D721Med (cell line): ENCODE measurements at regions not wholly inside any gene's neighbourhood (a gene's known extent, or its start where the extent isn't known, plus 50 kb on each side); places are given as distances from the start of the nearest gene placed in this dataset.

Source experiments
- DNase-seq: peaks from one replicate; pipeline ENCODE4 v3.0.0; 2011; ENCODE audit warnings: low spot score; ENCODE audit not compliant: insufficient read length
- FAIRE-seq: peaks from 2 replicates; lab custom pipeline; 2011; peaks lifted over from hg19 to GRCh38; lab: Jason Lieb, UNC
- TF ChIP-seq, protein P1 (sequence below): IDR thresholded peaks from 2 replicates; pipeline ENCODE4 v1.5.1; 2012; ENCODE audit warnings: mild to moderate bottlenecking, control low read depth; ENCODE audit not compliant: insufficient read depth; ENCODE audit errors: missing control alignments

DNA sequence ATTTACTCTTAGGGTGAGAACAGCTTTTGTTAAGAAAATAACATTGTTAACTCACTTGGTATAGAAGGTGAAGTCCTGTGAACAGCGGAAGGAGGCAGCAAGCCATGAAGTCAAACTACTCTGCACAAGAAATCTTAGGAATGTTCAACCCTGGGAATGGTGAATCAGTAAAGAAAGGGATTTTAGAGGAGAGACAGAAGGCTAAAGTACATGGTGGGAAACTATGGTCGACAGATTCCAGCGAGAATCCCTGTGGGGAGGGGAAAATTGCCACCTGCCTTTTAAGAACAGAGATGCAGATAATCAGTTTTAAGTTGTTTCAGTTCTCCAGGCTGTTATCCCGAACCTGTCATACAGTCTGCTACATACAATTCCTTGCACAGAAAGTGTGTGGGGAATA is 63.2 kb upstream of the PTPRR start:
- TF ChIP-seq, protein P1, sequence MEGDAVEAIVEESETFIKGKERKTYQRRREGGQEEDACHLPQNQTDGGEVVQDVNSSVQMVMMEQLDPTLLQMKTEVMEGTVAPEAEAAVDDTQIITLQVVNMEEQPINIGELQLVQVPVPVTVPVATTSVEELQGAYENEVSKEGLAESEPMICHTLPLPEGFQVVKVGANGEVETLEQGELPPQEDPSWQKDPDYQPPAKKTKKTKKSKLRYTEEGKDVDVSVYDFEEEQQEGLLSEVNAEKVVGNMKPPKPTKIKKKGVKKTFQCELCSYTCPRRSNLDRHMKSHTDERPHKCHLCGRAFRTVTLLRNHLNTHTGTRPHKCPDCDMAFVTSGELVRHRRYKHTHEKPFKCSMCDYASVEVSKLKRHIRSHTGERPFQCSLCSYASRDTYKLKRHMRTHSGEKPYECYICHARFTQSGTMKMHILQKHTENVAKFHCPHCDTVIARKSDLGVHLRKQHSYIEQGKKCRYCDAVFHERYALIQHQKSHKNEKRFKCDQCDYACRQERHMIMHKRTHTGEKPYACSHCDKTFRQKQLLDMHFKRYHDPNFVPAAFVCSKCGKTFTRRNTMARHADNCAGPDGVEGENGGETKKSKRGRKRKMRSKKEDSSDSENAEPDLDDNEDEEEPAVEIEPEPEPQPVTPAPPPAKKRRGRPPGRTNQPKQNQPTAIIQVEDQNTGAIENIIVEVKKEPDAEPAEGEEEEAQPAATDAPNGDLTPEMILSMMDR = no peak
- FAIRE-seq = no peak
- no peak for DNase-seq

DNA sequence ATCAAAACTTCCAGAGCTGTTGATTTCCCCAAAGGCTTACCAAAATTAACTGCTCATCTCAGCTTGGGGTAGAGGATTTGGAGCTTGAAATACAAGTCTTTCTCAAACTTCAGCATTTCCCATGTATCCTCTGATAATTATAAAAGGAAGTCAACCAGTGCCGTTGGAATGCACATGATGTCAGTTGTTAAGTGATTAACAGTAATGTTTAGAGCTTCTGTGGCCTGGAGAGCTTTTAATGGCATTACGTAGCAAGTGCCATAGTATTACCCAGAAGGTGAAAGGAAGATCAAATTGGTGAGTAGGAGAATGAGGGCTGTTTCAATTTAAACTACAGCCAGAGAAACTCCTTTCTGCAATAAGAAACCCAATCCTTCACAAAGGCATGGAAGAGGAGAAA is 62.5 kb upstream of the PTPRR start:
- DNase-seq (no peak), FAIRE-seq (no peak)
- TF ChIP-seq, protein P1 = no peak

DNA sequence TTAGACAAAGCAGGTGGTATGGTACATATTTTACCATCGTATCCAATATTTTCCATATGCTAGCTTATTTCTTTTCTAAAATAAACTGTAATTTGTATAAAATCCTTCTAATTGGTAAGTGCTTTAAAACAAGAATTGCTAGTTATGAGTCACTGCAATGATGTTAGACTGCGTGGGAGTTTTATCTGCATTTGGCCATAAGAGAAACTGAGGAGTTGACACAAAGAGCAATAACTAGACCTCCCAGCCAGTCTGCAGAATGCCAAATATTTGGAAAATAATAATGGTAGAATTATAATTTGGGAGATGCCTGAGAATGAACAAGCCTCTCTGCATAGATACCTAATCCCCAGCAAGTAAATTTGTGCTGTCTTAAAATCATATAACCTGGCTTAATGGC is 61.7 kb upstream of the PTPRR start:
- TF ChIP-seq, protein P1 = no peak
- FAIRE-seq (no peak), DNase-seq (no peak)

DNA sequence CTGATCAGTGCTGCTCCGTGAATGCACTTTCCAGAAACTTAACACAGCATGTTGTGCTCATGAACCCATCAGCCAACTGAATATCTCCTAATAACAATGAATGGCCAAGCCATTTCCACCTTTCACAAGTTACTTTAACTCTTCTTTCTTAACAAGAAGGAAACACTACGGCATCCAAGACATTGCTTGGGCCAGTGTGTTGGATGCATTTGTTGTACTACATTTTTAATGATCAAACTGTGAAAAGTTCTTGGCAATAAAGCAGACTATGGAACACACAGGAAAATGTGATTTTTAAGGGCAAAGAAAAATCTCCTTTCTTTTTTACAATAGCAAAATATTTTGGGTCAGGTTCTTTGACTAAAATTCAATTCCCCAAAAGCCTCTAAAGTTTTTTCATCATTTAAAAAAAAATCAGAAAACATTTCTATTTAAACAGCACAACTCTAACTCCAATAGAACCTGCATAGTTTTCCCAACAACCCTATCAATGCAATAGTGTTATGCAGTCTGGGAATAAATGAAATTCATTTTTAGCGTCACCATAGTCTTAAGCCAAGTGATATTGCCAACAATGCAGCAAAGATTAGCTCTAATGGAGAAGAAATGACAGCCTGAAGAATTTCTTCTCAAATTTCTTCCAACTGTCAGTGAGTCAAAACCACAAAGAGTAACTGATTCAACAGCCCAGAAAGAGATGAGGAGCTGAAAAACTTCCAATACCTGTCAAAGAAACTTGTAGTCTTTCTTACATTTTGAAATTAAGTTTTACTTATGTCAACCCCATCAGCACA is 50.7 kb upstream of the PTPRR start:
- TF ChIP-seq, protein P1 = no peak
- FAIRE-seq = no peak

More for the DNA sequence above, 50.7 kb upstream of the PTPRR start:
- no peak for DNase-seq
